Ovary (tissue), 3 donors: ENCODE measurements at regions not wholly inside any gene's neighbourhood (a gene's known extent, or its start where the extent isn't known, plus 50 kb on each side); places are given as distances from the start of the nearest gene placed in this dataset.

Experiments used
- CTCF ChIP-seq, 3 donors: fragments of 450-650 bp in 2 of 3; fragments of 200-600 bp in 1 of 3; IDR thresholded peaks; one replicate each; pipeline versions ENCODE4 v1.5.1 to v1.8.0; 2016 to 2022; ENCODE audit warnings: antibody characterized with exemption in 3 of 3, mild to moderate bottlenecking in 1 of 3
- POLR2A ChIP-seq: fragments of 450-650 bp; IDR thresholded peaks from one replicate; pipeline ENCODE4 v1.6.1; 2017; ENCODE audit warnings: antibody characterized with exemption, mild to moderate bottlenecking, moderate library complexity
- donor health status: DM: no; HTN: no; CAD: no.

DNA sequence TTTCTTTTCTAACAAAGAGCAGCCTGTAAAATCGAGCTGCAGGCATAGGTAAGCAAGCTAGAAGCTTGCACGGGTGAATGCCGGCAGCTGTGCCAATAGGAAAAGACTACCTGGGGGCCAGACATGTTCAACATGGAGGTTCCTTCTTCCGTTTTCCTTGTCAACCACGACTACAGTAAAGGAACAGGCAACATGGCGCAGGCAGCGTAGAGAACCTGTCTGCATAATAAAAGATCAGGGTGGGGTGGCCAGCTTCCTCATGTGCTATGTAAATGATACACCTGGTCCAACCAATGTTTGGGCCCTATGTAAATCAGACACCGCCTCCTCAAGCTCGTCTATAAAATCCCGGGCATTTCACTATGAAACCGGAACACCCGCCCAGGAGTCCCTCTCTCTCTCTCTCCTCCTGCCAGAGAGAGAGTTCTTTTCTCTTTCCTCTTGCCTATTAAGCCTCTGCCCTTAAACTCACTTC, 103.8 kb upstream of the LIFR start:
- no peak for TF ChIP-seq POLR2A
- TF ChIP-seq CTCF (IDR thresholded peaks at IDR 0.05), result no peak
